ENCODE measurements at regions not wholly inside any gene's neighbourhood (a gene's known extent, or its start where the extent isn't known, plus 50 kb on each side); places are given as distances from the start of the nearest gene placed in this dataset.

GRCh38 chr1:99595041-99595440 lies 50.9 kb upstream of the PALMD start:
- Histone ChIP-seq H3K27ac (no peak overlapping the region), H3K9me3 (no peaks in the 10 kb centered on the region), H3K27me3 (no peaks in the 10 kb centered on the region), H3K36me3 (no peaks in the 10 kb centered on the region), H3K4me3 (replicated peaks in 1 of 3) (no peak overlapping the region), H3K4me1 (no peaks in the 10 kb centered on the region)
- DNase-seq: no peak
- intact Hi-C loops (cut with DNase I): no loop called here
- TF ChIP-seq POLR2A (IDR thresholded peaks at IDR 0.05): no peak
- TF ChIP-seq CTCF (IDR thresholded peaks at IDR 0.05): no peak

- intact Hi-C loops (cut with DNase I): no loop called here
- no peaks in the 10 kb centered on the region for H3K9me3 ChIP-seq
- no peak overlapping the region for H3K27ac ChIP-seq
- no peak overlapping the region for H3K4me3 ChIP-seq (replicated peaks in 1 of 3)
- WGBS, 2 donors: 40 to 44% methylated on average over 2 of the region's 2 CpGs
- no peaks in the 10 kb centered on the region for H3K36me3 ChIP-seq
- no peaks in the 10 kb centered on the region for H3K27me3 ChIP-seq
- no peak for TF ChIP-seq CTCF (IDR thresholded peaks at IDR 0.05)
- no peak for TF ChIP-seq POLR2A (IDR thresholded peaks at IDR 0.05)
- DNase-seq: no peak
- no peaks in the 10 kb centered on the region for H3K4me1 ChIP-seq
Measured at GRCh38 chr1:99595441-99595840, 50.5 kb upstream of the PALMD start.

All from thyroid gland (tissue), 4 donors.